GM23338 (cell line): ENCODE measurements at regions not wholly inside any gene's neighbourhood (a gene's known extent, or its start where the extent isn't known, plus 50 kb on each side); places are given as distances from the start of the nearest gene placed in this dataset.

ENCODE experiments used
- ATAC-seq: fragments of 200-7000 bp; cut with Tn5 transposase; 3 replicates; pipeline ENCODE4 v1.9.1; 2020
- DNase-seq: peaks from one replicate; pipeline ENCODE4 v3.0.0-alpha.2; 2015; ENCODE audit warnings: low spot score
- H2AFZ ChIP-seq: fragments of 200-600 bp; sonication (generic); 2 replicates; pipeline ENCODE4 v1.8.0; 2016; ENCODE audit warnings: antibody characterized with exemption, mild to moderate bottlenecking, moderate library complexity
- H3F3A ChIP-seq: fragments of 200-600 bp; sonication (generic); replicated peaks from 2 replicates; pipeline ENCODE4 v1.8.0; 2017; ENCODE audit warnings: antibody characterized with exemption, mixed run types, low read depth
- H3K27ac ChIP-seq: fragments of 200-600 bp; sonication (generic); 2 replicates; pipeline ENCODE4 v1.6.1; 2016; ENCODE audit warnings: low read depth
- H3K27me3 ChIP-seq: fragments of 200-600 bp; sonication (generic); 2 replicates; pipeline ENCODE4 v1.8.0; 2016; ENCODE audit warnings: mild to moderate bottlenecking, mixed run types, moderate library complexity; ENCODE audit not compliant: insufficient read depth
- H3K36me3 ChIP-seq: fragments of 200-600 bp; sonication (generic); 2 replicates; pipeline ENCODE4 v1.8.0; 2016; ENCODE audit warnings: mild to moderate bottlenecking; ENCODE audit not compliant: insufficient read depth
- H3K4me1 ChIP-seq: fragments of 200-600 bp; sonication (generic); 2 replicates; pipeline ENCODE4 v1.8.0; 2016; ENCODE audit warnings: mild to moderate bottlenecking, moderate library complexity; ENCODE audit not compliant: insufficient read depth
- H3K4me2 ChIP-seq: fragments of 200-600 bp; sonication (generic); 2 replicates; pipeline ENCODE4 v1.7.1; 2017; ENCODE audit warnings: mixed run types
- H3K4me3 ChIP-seq: fragments of 200-600 bp; sonication (generic); 2 replicates; pipeline ENCODE4 v1.6.1; 2016; ENCODE audit warnings: mixed run types
- H3K79me2 ChIP-seq: fragments of 200-600 bp; sonication (generic); replicated peaks from 2 replicates; pipeline ENCODE4 v1.8.0; 2017; ENCODE audit warnings: mild to moderate bottlenecking; ENCODE audit not compliant: insufficient read depth
- H3K9me2 ChIP-seq: fragments of 200-600 bp; sonication (generic); 2 replicates; pipeline ENCODE4 v1.8.0; 2017; ENCODE audit not compliant: insufficient read depth
- H4K20me1 ChIP-seq: fragments of 200-600 bp; sonication (generic); replicated peaks from 2 replicates; pipeline ENCODE4 v1.8.0; 2017; ENCODE audit warnings: mild to moderate bottlenecking; ENCODE audit not compliant: insufficient read depth
- H3K27ac Mint-ChIP-seq: 2 replicates; pipeline ENCODE4 v1.8.0; 2020; ENCODE audit warnings: inconsistent platforms, mild to moderate bottlenecking, moderate library complexity, mixed read lengths
- H3K27me3 Mint-ChIP-seq: 3 replicates; pipeline ENCODE4 v1.8.0; 2022; ENCODE audit warnings: low read depth, mild to moderate bottlenecking, moderate library complexity, mixed read lengths, inconsistent platforms; ENCODE audit not compliant: insufficient read depth, poor library complexity
- H3K36me3 Mint-ChIP-seq: 3 replicates; pipeline ENCODE4 v1.8.0; 2021; ENCODE audit warnings: low read depth, mild to moderate bottlenecking, inconsistent platforms, moderate library complexity, mixed read lengths
- H3K4me1 Mint-ChIP-seq: 3 replicates; pipeline ENCODE4 v1.8.0; 2020; ENCODE audit warnings: mild to moderate bottlenecking, inconsistent platforms, mixed read lengths
- H3K4me3 Mint-ChIP-seq: 3 replicates; pipeline ENCODE4 v1.8.0; 2021; ENCODE audit warnings: moderate library complexity, mild to moderate bottlenecking, inconsistent platforms, mixed read lengths
- H3K9me3 Mint-ChIP-seq: 3 replicates; pipeline ENCODE4 v1.8.0; 2020; ENCODE audit warnings: moderate library complexity, mild to moderate bottlenecking, inconsistent platforms, mixed read lengths
- CREB1 ChIP-seq: fragments of 250-450 bp; sonication (Bioruptor Pico); IDR thresholded peaks from 2 replicates; pipeline ENCODE4 v1.5.0; 2020; ENCODE audit warnings: low read depth, mild to moderate bottlenecking, moderate library complexity
- ETS1 ChIP-seq: IDR thresholded peaks from 2 replicates; pipeline ENCODE4 v1.6.1; 2016; ENCODE audit warnings: antibody characterized with exemption
- EZH2 ChIP-seq: fragments of 200-600 bp; sonication (generic); IDR thresholded peaks from one replicate; pipeline ENCODE4 v1.8.0; 2017; ENCODE audit warnings: antibody characterized with exemption, mild to moderate bottlenecking, low read depth; ENCODE audit not compliant: unreplicated experiment
- EZH2phosphoT487 ChIP-seq: fragments of 200-600 bp; sonication (generic); IDR thresholded peaks from one replicate; pipeline ENCODE4 v1.8.1; 2018; ENCODE audit warnings: antibody characterized with exemption; ENCODE audit not compliant: unreplicated experiment
- JUNB ChIP-seq: IDR thresholded peaks from one replicate; pipeline ENCODE4 v1.6.1; 2016; ENCODE audit warnings: antibody characterized with exemption; ENCODE audit not compliant: unreplicated experiment
- NANOG ChIP-seq: IDR thresholded peaks from 2 replicates; pipeline ENCODE4 v1.6.1; 2016; ENCODE audit warnings: antibody characterized with exemption, borderline replicate concordance
- POLR2AphosphoS5 ChIP-seq: IDR thresholded peaks from 2 replicates; pipeline ENCODE4 v1.6.1; 2016; ENCODE audit warnings: antibody characterized with exemption, low read depth
- REST ChIP-seq: IDR thresholded peaks from one replicate; pipeline ENCODE4 v1.6.1; 2018; ENCODE audit warnings: antibody characterized with exemption; ENCODE audit not compliant: unreplicated experiment
- STAT1 ChIP-seq: IDR thresholded peaks from one replicate; pipeline ENCODE4 v1.6.1; 2016; ENCODE audit warnings: antibody characterized with exemption; ENCODE audit not compliant: unreplicated experiment
- ZNF114 ChIP-seq: fragments of 250-450 bp; sonication (Bioruptor Pico); IDR thresholded peaks from 2 replicates; pipeline ENCODE4 v1.5.0; 2020; ENCODE audit warnings: mild to moderate bottlenecking, moderate library complexity
- ZNF331 ChIP-seq: fragments of 250-450 bp; sonication (Bioruptor Pico); IDR thresholded peaks from 2 replicates; pipeline ENCODE4 v1.5.0; 2020; ENCODE audit warnings: low read depth, mild to moderate bottlenecking, moderate library complexity
- ZNF462 ChIP-seq: fragments of 250-450 bp; sonication (Bioruptor Pico); IDR thresholded peaks from 2 replicates; pipeline ENCODE4 v1.5.0; 2020; ENCODE audit warnings: mild to moderate bottlenecking, moderate library complexity
- TF ChIP-seq, protein P1 (sequence below), 2 experiments: fragments of 200-600 bp in 1 of 2; sonication (generic) in 1 of 2; conservative IDR thresholded peaks; 2 replicates each; pipeline versions ENCODE4 v1.5.1 to v1.6.1; 2016 to 2017; ENCODE audit warnings: antibody characterized with exemption in 2 of 2, low read depth in 2 of 2, mild to moderate bottlenecking in 2 of 2, moderate library complexity in 1 of 2

GRCh38 chr5:8481007-8481406 lies 612.1 kb downstream of the MTRR start:
- no peak for ATAC-seq
- no peaks in the 10 kb centered on the region for H3F3A ChIP-seq
- peaks cover 4% of the 10 kb centered on the region for H3K9me2 ChIP-seq
- Mint-ChIP-seq H3K36me3 (peaks cover 5% of the 10 kb centered on the region; the same call in 2 of the 3 replicates), H3K4me1 (no peaks in the 10 kb centered on the region), H3K27me3 (no peaks in the 10 kb centered on the region), H3K9me3 (peaks cover 18% of the 10 kb centered on the region), H3K4me3 (no peak overlapping the region), H3K27ac (no peak overlapping the region)
- H3K27me3 ChIP-seq, result no peaks in the 10 kb centered on the region
- DNase-seq, result no peak
- H3K4me3 ChIP-seq, result no peak overlapping the region
- H2AFZ ChIP-seq, result no peak overlapping the region
- H3K4me2 ChIP-seq, result no peak overlapping the region
- H3K4me1 ChIP-seq, result no peaks in the 10 kb centered on the region
- H3K36me3 ChIP-seq, result 0 out of 2 replicates have a peak, but pooled peaks cover 3% of the 10 kb centered on the region
- TF ChIP-seq EZH2, result no peak
- TF ChIP-seq REST, result no peak
- no peak for TF ChIP-seq ZNF331
- TF ChIP-seq POLR2AphosphoS5, result no peak
- no peak for TF ChIP-seq ZNF114 (CRISPR knock-in tag)
- no peak for TF ChIP-seq EZH2phosphoT487
- TF ChIP-seq NANOG, result no peak
- TF ChIP-seq JUNB, result no peak
- TF ChIP-seq, protein P1, sequence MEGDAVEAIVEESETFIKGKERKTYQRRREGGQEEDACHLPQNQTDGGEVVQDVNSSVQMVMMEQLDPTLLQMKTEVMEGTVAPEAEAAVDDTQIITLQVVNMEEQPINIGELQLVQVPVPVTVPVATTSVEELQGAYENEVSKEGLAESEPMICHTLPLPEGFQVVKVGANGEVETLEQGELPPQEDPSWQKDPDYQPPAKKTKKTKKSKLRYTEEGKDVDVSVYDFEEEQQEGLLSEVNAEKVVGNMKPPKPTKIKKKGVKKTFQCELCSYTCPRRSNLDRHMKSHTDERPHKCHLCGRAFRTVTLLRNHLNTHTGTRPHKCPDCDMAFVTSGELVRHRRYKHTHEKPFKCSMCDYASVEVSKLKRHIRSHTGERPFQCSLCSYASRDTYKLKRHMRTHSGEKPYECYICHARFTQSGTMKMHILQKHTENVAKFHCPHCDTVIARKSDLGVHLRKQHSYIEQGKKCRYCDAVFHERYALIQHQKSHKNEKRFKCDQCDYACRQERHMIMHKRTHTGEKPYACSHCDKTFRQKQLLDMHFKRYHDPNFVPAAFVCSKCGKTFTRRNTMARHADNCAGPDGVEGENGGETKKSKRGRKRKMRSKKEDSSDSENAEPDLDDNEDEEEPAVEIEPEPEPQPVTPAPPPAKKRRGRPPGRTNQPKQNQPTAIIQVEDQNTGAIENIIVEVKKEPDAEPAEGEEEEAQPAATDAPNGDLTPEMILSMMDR (conservative IDR thresholded peaks at IDR 0.05; ENCODE audit: low read depth in 2 of 2), result no peak
- no peak for TF ChIP-seq ETS1
- TF ChIP-seq ZNF462, result no peak
- no peak for TF ChIP-seq CREB1 (CRISPR knock-in tag)
- no peak for TF ChIP-seq STAT1
- no peak overlapping the region for H3K27ac ChIP-seq
- H4K20me1 ChIP-seq, result no peaks in the 10 kb centered on the region
- no peaks in the 10 kb centered on the region for H3K79me2 ChIP-seq
